SK-N-SH treated with all-trans-retinoic acid at 6 μM for 48 hours (cell line): ENCODE measurements at regions not wholly inside any gene's neighbourhood (a gene's known extent, or its start where the extent isn't known, plus 50 kb on each side); places are given as distances from the start of the nearest gene placed in this dataset.

Experiments
- ATAC-seq: fragments of 200-7000 bp; cut with Tn5 transposase; 3 replicates; pipeline ENCODE4 v1.9.1; 2020; ENCODE audit warnings: mild to moderate bottlenecking, moderate library complexity
- ARNTL ChIP-seq: fragments of 450-650 bp; formaldehyde crosslinking; IDR thresholded peaks from 2 replicates; pipeline ENCODE4 v1.5.0; 2020; ENCODE audit warnings: low read depth, mild to moderate bottlenecking, moderate library complexity, borderline replicate concordance
- BACH2 ChIP-seq: fragments of 250-450 bp; sonication (Bioruptor Pico); IDR thresholded peaks from 2 replicates; pipeline ENCODE4 v1.9.0; 2021; ENCODE audit warnings: mild to moderate bottlenecking, borderline replicate concordance
- CSDC2 ChIP-seq: fragments of 250-450 bp; sonication (Bioruptor Pico); IDR thresholded peaks from 2 replicates; pipeline ENCODE4 v1.5.0; 2020; ENCODE audit warnings: mild to moderate bottlenecking, moderate library complexity
- CSRNP3 ChIP-seq: fragments of 250-450 bp; sonication (Bioruptor Pico); IDR thresholded peaks from 2 replicates; pipeline ENCODE4 v1.5.1; 2021; ENCODE audit warnings: mild to moderate bottlenecking, moderate library complexity
- ISL1 ChIP-seq: fragments of 250-450 bp; sonication (Bioruptor Pico); IDR thresholded peaks from 2 replicates; pipeline ENCODE4 v2.1.2; 2022; ENCODE audit warnings: mild to moderate bottlenecking, moderate library complexity
- OSR1 ChIP-seq: fragments of 250-450 bp; sonication (Bioruptor Pico); IDR thresholded peaks from 2 replicates; pipeline ENCODE4 v1.8.0; 2022; ENCODE audit warnings: moderate library complexity, mild to moderate bottlenecking, inconsistent platforms
- RARB ChIP-seq: fragments of 250-450 bp; sonication (Bioruptor Pico); IDR thresholded peaks from 2 replicates; pipeline ENCODE4 v1.8.0; 2021; ENCODE audit warnings: mild to moderate bottlenecking, moderate library complexity
- SNAI2 ChIP-seq: fragments of 250-450 bp; sonication (Bioruptor Pico); IDR thresholded peaks from 2 replicates; pipeline ENCODE4 v1.5.0; 2020; ENCODE audit warnings: mild to moderate bottlenecking, moderate library complexity
- TCF4 ChIP-seq: fragments of 250-450 bp; sonication (Bioruptor Pico); IDR thresholded peaks from 2 replicates; pipeline ENCODE4 v1.8.0; 2021; ENCODE audit warnings: mild to moderate bottlenecking, moderate library complexity, borderline replicate concordance
- TOX ChIP-seq: fragments of 250-450 bp; sonication (Bioruptor Pico); IDR thresholded peaks from 2 replicates; pipeline ENCODE4 v1.8.0; 2021; ENCODE audit warnings: mild to moderate bottlenecking, moderate library complexity, borderline replicate concordance
- TSHZ2 ChIP-seq: fragments of 250-450 bp; sonication (Bioruptor Pico); IDR thresholded peaks from 2 replicates; pipeline ENCODE4 v1.5.0; 2020; ENCODE audit warnings: mild to moderate bottlenecking, moderate library complexity
- ZC3H10 ChIP-seq: fragments of 250-450 bp; sonication (Bioruptor Pico); IDR thresholded peaks from 2 replicates; pipeline ENCODE4 v1.5.1; 2021; ENCODE audit warnings: mild to moderate bottlenecking, moderate library complexity
- ZFP3 ChIP-seq: fragments of 250-450 bp; sonication (Bioruptor Pico); IDR thresholded peaks from 2 replicates; pipeline ENCODE4 v1.5.0; 2020; ENCODE audit warnings: mild to moderate bottlenecking, moderate library complexity
- ZFP30 ChIP-seq: fragments of 450-650 bp; formaldehyde crosslinking; IDR thresholded peaks from 2 replicates; pipeline ENCODE4 v1.5.0; 2022; ENCODE audit warnings: mild to moderate bottlenecking, moderate library complexity
- ZNF70 ChIP-seq: fragments of 450-650 bp; formaldehyde crosslinking; IDR thresholded peaks from 2 replicates; pipeline ENCODE4 v1.5.0; 2020; ENCODE audit warnings: mild to moderate bottlenecking, moderate library complexity
- TF ChIP-seq, protein P1 (sequence below): fragments of 250-450 bp; sonication (Bioruptor Pico); IDR thresholded peaks from 2 replicates; pipeline ENCODE4 v1.5.1; 2020; ENCODE audit warnings: low read depth, mild to moderate bottlenecking, moderate library complexity
- TF ChIP-seq, protein P2 (sequence below): fragments of 250-450 bp; sonication (Bioruptor Pico); IDR thresholded peaks from 2 replicates; pipeline ENCODE4 v1.8.0; 2021; ENCODE audit warnings: low read depth, mild to moderate bottlenecking, moderate library complexity, borderline replicate concordance
- TF ChIP-seq, protein P3 (sequence below): fragments of 250-450 bp; sonication (Bioruptor Pico); IDR thresholded peaks from 2 replicates; pipeline ENCODE4 v1.8.0; 2020; ENCODE audit warnings: mild to moderate bottlenecking, moderate library complexity, borderline replicate concordance

- TF ChIP-seq, protein P1, sequence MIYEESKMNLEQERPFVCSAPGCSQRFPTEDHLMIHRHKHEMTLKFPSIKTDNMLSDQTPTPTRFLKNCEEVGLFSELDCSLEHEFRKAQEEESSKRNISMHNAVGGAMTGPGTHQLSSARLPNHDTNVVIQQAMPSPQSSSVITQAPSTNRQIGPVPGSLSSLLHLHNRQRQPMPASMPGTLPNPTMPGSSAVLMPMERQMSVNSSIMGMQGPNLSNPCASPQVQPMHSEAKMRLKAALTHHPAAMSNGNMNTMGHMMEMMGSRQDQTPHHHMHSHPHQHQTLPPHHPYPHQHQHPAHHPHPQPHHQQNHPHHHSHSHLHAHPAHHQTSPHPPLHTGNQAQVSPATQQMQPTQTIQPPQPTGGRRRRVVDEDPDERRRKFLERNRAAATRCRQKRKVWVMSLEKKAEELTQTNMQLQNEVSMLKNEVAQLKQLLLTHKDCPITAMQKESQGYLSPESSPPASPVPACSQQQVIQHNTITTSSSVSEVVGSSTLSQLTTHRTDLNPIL (CRISPR knock-in tag): no peak
- no peak for TF ChIP-seq TCF4 (CRISPR knock-in tag)
- TF ChIP-seq TOX (CRISPR knock-in tag): no peak
- no peak for TF ChIP-seq ZFP30 (CRISPR knock-in tag)
- TF ChIP-seq, protein P2, sequence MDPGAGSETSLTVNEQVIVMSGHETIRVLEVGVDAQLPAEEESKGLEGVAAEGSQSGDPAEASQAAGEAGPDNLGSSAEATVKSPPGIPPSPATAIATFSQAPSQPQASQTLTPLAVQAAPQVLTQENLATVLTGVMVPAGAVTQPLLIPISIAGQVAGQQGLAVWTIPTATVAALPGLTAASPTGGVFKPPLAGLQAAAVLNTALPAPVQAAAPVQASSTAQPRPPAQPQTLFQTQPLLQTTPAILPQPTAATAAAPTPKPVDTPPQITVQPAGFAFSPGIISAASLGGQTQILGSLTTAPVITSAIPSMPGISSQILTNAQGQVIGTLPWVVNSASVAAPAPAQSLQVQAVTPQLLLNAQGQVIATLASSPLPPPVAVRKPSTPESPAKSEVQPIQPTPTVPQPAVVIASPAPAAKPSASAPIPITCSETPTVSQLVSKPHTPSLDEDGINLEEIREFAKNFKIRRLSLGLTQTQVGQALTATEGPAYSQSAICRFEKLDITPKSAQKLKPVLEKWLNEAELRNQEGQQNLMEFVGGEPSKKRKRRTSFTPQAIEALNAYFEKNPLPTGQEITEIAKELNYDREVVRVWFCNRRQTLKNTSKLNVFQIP (CRISPR knock-in tag): no peak
- TF ChIP-seq, all 23 proteins: peak for 0
- no peak for ATAC-seq
These were observed 143.0 kb upstream of the IRX1 start for GRCh38 chr5:3452622-3453021.

- TF ChIP-seq ISL1 (CRISPR knock-in tag) (no peak), TCF4 (CRISPR knock-in tag) (no peak), TSHZ2 (no peak), ZC3H10 (no peak), RARB (CRISPR knock-in tag) (no peak), ARNTL (CRISPR knock-in tag) (no peak), TOX (CRISPR knock-in tag) (no peak), ZFP30 (CRISPR knock-in tag) (no peak), CSDC2 (CRISPR knock-in tag) (no peak), CSRNP3 (CRISPR knock-in tag) (no peak), OSR1 (no peak), SNAI2 (CRISPR knock-in tag) (no peak), BACH2 (no peak), ZFP3 (CRISPR knock-in tag) (no peak), ZNF70 (CRISPR knock-in tag) (no peak)
- TF ChIP-seq, protein P3, sequence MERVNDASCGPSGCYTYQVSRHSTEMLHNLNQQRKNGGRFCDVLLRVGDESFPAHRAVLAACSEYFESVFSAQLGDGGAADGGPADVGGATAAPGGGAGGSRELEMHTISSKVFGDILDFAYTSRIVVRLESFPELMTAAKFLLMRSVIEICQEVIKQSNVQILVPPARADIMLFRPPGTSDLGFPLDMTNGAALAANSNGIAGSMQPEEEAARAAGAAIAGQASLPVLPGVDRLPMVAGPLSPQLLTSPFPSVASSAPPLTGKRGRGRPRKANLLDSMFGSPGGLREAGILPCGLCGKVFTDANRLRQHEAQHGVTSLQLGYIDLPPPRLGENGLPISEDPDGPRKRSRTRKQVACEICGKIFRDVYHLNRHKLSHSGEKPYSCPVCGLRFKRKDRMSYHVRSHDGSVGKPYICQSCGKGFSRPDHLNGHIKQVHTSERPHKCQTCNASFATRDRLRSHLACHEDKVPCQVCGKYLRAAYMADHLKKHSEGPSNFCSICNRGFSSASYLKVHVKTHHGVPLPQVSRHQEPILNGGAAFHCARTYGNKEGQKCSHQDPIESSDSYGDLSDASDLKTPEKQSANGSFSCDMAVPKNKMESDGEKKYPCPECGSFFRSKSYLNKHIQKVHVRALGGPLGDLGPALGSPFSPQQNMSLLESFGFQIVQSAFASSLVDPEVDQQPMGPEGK (CRISPR knock-in tag): no peak
- TF ChIP-seq, protein P1 (CRISPR knock-in tag): no peak
- TF ChIP-seq, protein P2 (CRISPR knock-in tag): no peak
- no peak for ATAC-seq
These were observed 143.7 kb upstream of the IRX1 start for GRCh38 chr5:3451961-3452360.
